CD4-positive, alpha-beta T cell treated with Interleukin-10 for 1 hour (primary cell): ENCODE measurements at regions not wholly inside any gene's neighbourhood (a gene's known extent, or its start where the extent isn't known, plus 50 kb on each side); places are given as distances from the start of the nearest gene placed in this dataset.
"Not testable (repeated sequence)": the region's sequence is repeated elsewhere in the genome, so short reads cannot be mapped to it uniquely, and the experiment has no call there.

Experiments
- DNase-seq: peaks from one replicate; pipeline ENCODE4 v3.0.0-alpha.2; 2020

GRCh38 chr6:40671694-40672050 lies 84.5 kb upstream of the LRFN2 start:
- DNase-seq: no peak

- DNase-seq: no peak
These were observed 84.0 kb upstream of the LRFN2 start for GRCh38 chr6:40671001-40671693.

- no peak for DNase-seq
These were observed 82.2 kb upstream of the LRFN2 start for GRCh38 chr6:40669343-40669742.

GRCh38 chr6:40668203-40668602 lies 81.0 kb upstream of the LRFN2 start:
- no peak for DNase-seq

GRCh38 chr6:40666530-40666929 lies 79.4 kb upstream of the LRFN2 start:
- no peak for DNase-seq

GRCh38 chr6:40661726-40662125 lies 74.6 kb upstream of the LRFN2 start:
- DNase-seq: no peak

GRCh38 chr6:40656772-40657171 lies 69.6 kb upstream of the LRFN2 start:
- DNase-seq: not testable (repeated sequence)

- no peak for DNase-seq
These were observed 67.7 kb upstream of the LRFN2 start for GRCh38 chr6:40654828-40655227.

- DNase-seq: no peak
These were observed 57.9 kb upstream of the LRFN2 start for GRCh38 chr6:40645043-40645442.

GRCh38 chr6:40642837-40643236 lies 55.7 kb upstream of the LRFN2 start:
- no peak for DNase-seq

- no peak for DNase-seq
These were observed 55.0 kb upstream of the LRFN2 start for GRCh38 chr6:40642190-40642589.

GRCh38 chr6:40640599-40641227 lies 53.5 kb upstream of the LRFN2 start:
- peak; percentile 24 for DNase-seq
